GM12878 (cell line): ENCODE measurements at regions not wholly inside any gene's neighbourhood (a gene's known extent, or its start where the extent isn't known, plus 50 kb on each side); places are given as distances from the start of the nearest gene placed in this dataset.

Experiments
- ATF2 ChIP-seq: IDR thresholded peaks from 2 replicates; pipeline ENCODE4 v1.6.1; 2012; ENCODE audit warnings: low read length, inconsistent platforms
- CTCF ChIP-seq, 3 experiments: IDR thresholded peaks in 2 of 3; conservative IDR thresholded peaks in 1 of 3; 2 replicates each; pipeline ENCODE4 v1.5.1; 2011; ENCODE audit warnings: low read depth in 3 of 3, low read length in 3 of 3, mild to moderate bottlenecking in 3 of 3, control low read depth in 2 of 3, moderate library complexity in 2 of 3, inconsistent platforms in 1 of 3, mixed read lengths in 1 of 3; ENCODE audit not compliant: control insufficient read depth in 2 of 3, insufficient read depth in 1 of 3; ENCODE audit errors: extremely low read depth in 1 of 3
- EGR1 ChIP-seq, 2 experiments: IDR thresholded peaks; 1 replicate in 1 of 2; 2 replicates in 1 of 2; pipeline ENCODE4 v1.6.1; 2011 to 2012; ENCODE audit warnings: low read depth in 2 of 2, low read length in 2 of 2, borderline replicate concordance in 1 of 2, mild to moderate bottlenecking in 1 of 2, moderate library complexity in 1 of 2
- EP300 ChIP-seq, 2 experiments: fragments of 150-350 bp in 1 of 2; IDR thresholded peaks; 2 replicates each; pipeline ENCODE4 v1.6.1; 2011 to 2012; ENCODE audit warnings: low read depth in 2 of 2, low read length in 2 of 2, borderline replicate concordance in 1 of 2, improper control_type of control experiment in 1 of 2, inconsistent platforms in 1 of 2; ENCODE audit not compliant: control insufficient read depth in 1 of 2
- EZH2 ChIP-seq: IDR thresholded peaks from 2 replicates; pipeline ENCODE4 v1.6.1; 2012; ENCODE audit warnings: low read depth, mild to moderate bottlenecking, control low read depth, inconsistent platforms, low read length, borderline replicate concordance; ENCODE audit not compliant: control insufficient read depth
- JUND ChIP-seq: IDR thresholded peaks from 2 replicates; pipeline ENCODE4 v1.6.1; 2012; ENCODE audit warnings: low read depth, mild to moderate bottlenecking, low read length, improper control_type of control experiment, moderate library complexity
- RCOR1 ChIP-seq: conservative IDR thresholded peaks from 2 replicates; pipeline ENCODE4 v1.6.1; 2012; ENCODE audit warnings: low read depth, low read length, improper control_type of control experiment

GRCh38 chr11:104259121-104259610 is 95.2 kb upstream of the PDGFD start:
- TF ChIP-seq EP300 (IDR thresholded peaks at IDR 0.05; ENCODE audit: borderline replicate concordance in 1 of 2, control insufficient read depth in 1 of 2, low read depth in 2 of 2, low read length in 2 of 2) (no peak), EGR1 (IDR thresholded peaks at IDR 0.05; ENCODE audit: borderline replicate concordance in 1 of 2, low read depth in 2 of 2, low read length in 2 of 2) (no peak), JUND (no peak), EZH2 (no peak), CTCF (IDR thresholded peaks at IDR 0.05 in 2 of 3, conservative IDR thresholded peaks at IDR 0.05 in 1 of 3; ENCODE audit: control insufficient read depth in 2 of 3, extremely low read depth in 1 of 3, insufficient read depth in 1 of 3, low read depth in 3 of 3, low read length in 3 of 3) (no peak), RCOR1 (no peak), ATF2 (no peak)
